GM23338 (cell line): ENCODE measurements at regions not wholly inside any gene's neighbourhood (a gene's known extent, or its start where the extent isn't known, plus 50 kb on each side); places are given as distances from the start of the nearest gene placed in this dataset.
"Not testable (repeated sequence)": the region's sequence is repeated elsewhere in the genome, so short reads cannot be mapped to it uniquely, and the experiment has no call there.

Experiments
- EZH2 ChIP-seq: fragments of 200-600 bp; sonication (generic); IDR thresholded peaks from one replicate; pipeline ENCODE4 v1.8.0; 2017; ENCODE audit warnings: antibody characterized with exemption, mild to moderate bottlenecking, low read depth; ENCODE audit not compliant: unreplicated experiment
- POLR2AphosphoS5 ChIP-seq: IDR thresholded peaks from 2 replicates; pipeline ENCODE4 v1.6.1; 2016; ENCODE audit warnings: antibody characterized with exemption, low read depth
- ZNF114 ChIP-seq: fragments of 250-450 bp; sonication (Bioruptor Pico); IDR thresholded peaks from 2 replicates; pipeline ENCODE4 v1.5.0; 2020; ENCODE audit warnings: mild to moderate bottlenecking, moderate library complexity
- TF ChIP-seq, protein P1 (sequence below), 2 experiments: fragments of 200-600 bp in 1 of 2; sonication (generic) in 1 of 2; conservative IDR thresholded peaks; 2 replicates each; pipeline versions ENCODE4 v1.5.1 to v1.6.1; 2016 to 2017; ENCODE audit warnings: antibody characterized with exemption in 2 of 2, low read depth in 2 of 2, mild to moderate bottlenecking in 2 of 2, moderate library complexity in 1 of 2
- TF ChIP-seq, protein P2 (sequence below): IDR thresholded peaks from one replicate; pipeline ENCODE4 v1.6.1; 2018; ENCODE audit warnings: antibody characterized with exemption; ENCODE audit not compliant: unreplicated experiment

- TF ChIP-seq, protein P1, sequence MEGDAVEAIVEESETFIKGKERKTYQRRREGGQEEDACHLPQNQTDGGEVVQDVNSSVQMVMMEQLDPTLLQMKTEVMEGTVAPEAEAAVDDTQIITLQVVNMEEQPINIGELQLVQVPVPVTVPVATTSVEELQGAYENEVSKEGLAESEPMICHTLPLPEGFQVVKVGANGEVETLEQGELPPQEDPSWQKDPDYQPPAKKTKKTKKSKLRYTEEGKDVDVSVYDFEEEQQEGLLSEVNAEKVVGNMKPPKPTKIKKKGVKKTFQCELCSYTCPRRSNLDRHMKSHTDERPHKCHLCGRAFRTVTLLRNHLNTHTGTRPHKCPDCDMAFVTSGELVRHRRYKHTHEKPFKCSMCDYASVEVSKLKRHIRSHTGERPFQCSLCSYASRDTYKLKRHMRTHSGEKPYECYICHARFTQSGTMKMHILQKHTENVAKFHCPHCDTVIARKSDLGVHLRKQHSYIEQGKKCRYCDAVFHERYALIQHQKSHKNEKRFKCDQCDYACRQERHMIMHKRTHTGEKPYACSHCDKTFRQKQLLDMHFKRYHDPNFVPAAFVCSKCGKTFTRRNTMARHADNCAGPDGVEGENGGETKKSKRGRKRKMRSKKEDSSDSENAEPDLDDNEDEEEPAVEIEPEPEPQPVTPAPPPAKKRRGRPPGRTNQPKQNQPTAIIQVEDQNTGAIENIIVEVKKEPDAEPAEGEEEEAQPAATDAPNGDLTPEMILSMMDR (conservative IDR thresholded peaks at IDR 0.05; ENCODE audit: low read depth in 2 of 2) = not testable (repeated sequence)
- TF ChIP-seq EZH2; POLR2AphosphoS5; ZNF114 (CRISPR knock-in tag): not testable (repeated sequence)
- TF ChIP-seq, protein P2, sequence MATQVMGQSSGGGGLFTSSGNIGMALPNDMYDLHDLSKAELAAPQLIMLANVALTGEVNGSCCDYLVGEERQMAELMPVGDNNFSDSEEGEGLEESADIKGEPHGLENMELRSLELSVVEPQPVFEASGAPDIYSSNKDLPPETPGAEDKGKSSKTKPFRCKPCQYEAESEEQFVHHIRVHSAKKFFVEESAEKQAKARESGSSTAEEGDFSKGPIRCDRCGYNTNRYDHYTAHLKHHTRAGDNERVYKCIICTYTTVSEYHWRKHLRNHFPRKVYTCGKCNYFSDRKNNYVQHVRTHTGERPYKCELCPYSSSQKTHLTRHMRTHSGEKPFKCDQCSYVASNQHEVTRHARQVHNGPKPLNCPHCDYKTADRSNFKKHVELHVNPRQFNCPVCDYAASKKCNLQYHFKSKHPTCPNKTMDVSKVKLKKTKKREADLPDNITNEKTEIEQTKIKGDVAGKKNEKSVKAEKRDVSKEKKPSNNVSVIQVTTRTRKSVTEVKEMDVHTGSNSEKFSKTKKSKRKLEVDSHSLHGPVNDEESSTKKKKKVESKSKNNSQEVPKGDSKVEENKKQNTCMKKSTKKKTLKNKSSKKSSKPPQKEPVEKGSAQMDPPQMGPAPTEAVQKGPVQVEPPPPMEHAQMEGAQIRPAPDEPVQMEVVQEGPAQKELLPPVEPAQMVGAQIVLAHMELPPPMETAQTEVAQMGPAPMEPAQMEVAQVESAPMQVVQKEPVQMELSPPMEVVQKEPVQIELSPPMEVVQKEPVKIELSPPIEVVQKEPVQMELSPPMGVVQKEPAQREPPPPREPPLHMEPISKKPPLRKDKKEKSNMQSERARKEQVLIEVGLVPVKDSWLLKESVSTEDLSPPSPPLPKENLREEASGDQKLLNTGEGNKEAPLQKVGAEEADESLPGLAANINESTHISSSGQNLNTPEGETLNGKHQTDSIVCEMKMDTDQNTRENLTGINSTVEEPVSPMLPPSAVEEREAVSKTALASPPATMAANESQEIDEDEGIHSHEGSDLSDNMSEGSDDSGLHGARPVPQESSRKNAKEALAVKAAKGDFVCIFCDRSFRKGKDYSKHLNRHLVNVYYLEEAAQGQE = not testable (repeated sequence)
These were observed 832.9 kb downstream of the CENPC start for GRCh38 chr4:66712301-66712921.
